GM19468 (cell line): ENCODE measurements at regions not wholly inside any gene's neighbourhood (a gene's known extent, or its start where the extent isn't known, plus 50 kb on each side); places are given as distances from the start of the nearest gene placed in this dataset.

ENCODE experiments used
- ATAC-seq: cut with Tn5 transposase; IDR thresholded peaks from one replicate; pipeline ENCODE4 v1.9.1; 2021; ENCODE audit warnings: mild to moderate bottlenecking, moderate library complexity, moderate number of reproducible peaks; ENCODE audit not compliant: unreplicated experiment; ENCODE audit errors: extremely low read depth

GRCh38 chr16:79757968-79758367 is 157.4 kb upstream of the MAF start:
- ATAC-seq: no peak

- ATAC-seq: no peak
These were observed 156.6 kb upstream of the MAF start for GRCh38 chr16:79757163-79757562.

- no peak for ATAC-seq
These were observed 156.0 kb upstream of the MAF start for GRCh38 chr16:79756571-79756970.

GRCh38 chr16:79754501-79754900 is 154.0 kb upstream of the MAF start:
- ATAC-seq: no peak

GRCh38 chr16:79754081-79754480 is 153.5 kb upstream of the MAF start:
- no peak for ATAC-seq

GRCh38 chr16:79753286-79753685 is 152.7 kb upstream of the MAF start:
- ATAC-seq: no peak

- ATAC-seq: no peak
These were observed 151.9 kb upstream of the MAF start for GRCh38 chr16:79752396-79752795.

- ATAC-seq: no peak
These were observed 151.1 kb upstream of the MAF start for GRCh38 chr16:79751471-79752184.

- ATAC-seq: no peak
These were observed 149.8 kb upstream of the MAF start for GRCh38 chr16:79750311-79750710.

GRCh38 chr16:79748629-79749028 is 148.1 kb upstream of the MAF start:
- ATAC-seq: no peak

- no peak for ATAC-seq
These were observed 147.2 kb upstream of the MAF start for GRCh38 chr16:79747688-79748087.

- no peak for ATAC-seq
These were observed 139.7 kb upstream of the MAF start for GRCh38 chr16:79740252-79740651.

- ATAC-seq: no peak
These were observed 134.7 kb upstream of the MAF start for GRCh38 chr16:79735271-79735670.

GRCh38 chr16:79734721-79735120 is 134.2 kb upstream of the MAF start:
- no peak for ATAC-seq

GRCh38 chr16:79728923-79729240 is 128.3 kb upstream of the MAF start:
- no peak for ATAC-seq

GRCh38 chr16:79728048-79728922 is 127.7 kb upstream of the MAF start:
- no peak for ATAC-seq

- ATAC-seq: no peak
These were observed 126.4 kb upstream of the MAF start for GRCh38 chr16:79726902-79727301.

GRCh38 chr16:79725051-79725450 is 124.5 kb upstream of the MAF start:
- no peak for ATAC-seq

GRCh38 chr16:79723583-79724168 is 123.1 kb upstream of the MAF start:
- no peak for ATAC-seq

GRCh38 chr16:79721270-79721669 is 120.7 kb upstream of the MAF start:
- ATAC-seq: no peak
